ENCODE measurements at regions not wholly inside any gene's neighbourhood (a gene's known extent, or its start where the extent isn't known, plus 50 kb on each side); places are given as distances from the start of the nearest gene placed in this dataset.

DNA sequence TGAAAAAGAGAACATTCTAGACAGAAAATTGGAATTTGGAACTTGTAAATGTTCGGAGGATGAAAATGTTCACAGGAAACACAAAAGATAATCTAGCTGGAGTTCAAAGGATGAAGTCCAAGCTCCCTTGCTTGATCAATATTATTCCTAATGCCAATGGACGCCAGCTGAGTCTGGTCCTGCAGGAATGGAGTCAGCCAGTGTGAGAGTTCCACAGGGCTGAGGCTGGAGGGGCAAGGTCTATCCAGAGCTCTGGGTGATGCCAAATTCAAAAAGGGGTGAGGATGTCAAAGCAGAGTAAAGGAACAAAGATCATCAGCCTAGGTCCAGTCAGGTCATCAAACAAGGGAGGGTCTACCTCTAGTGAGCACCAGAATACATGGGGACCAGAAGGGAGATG lies 78.5 kb upstream of the CTNNA2 start:
- TF ChIP-seq CTCF (conservative IDR thresholded peaks at IDR 0.05 in 1 of 2, IDR thresholded peaks at IDR 0.05 in 1 of 2; ENCODE audit: low read depth in 1 of 2, low read length in 2 of 2), result no peak
- no peak for TF ChIP-seq EZH2 (IDR thresholded peaks at IDR 0.05; ENCODE audit: low read length, missing control alignments)
